SKM-1 treated with dmso at 0.1 percent for 144 hours (cell line): ENCODE measurements at regions not wholly inside any gene's neighbourhood (a gene's known extent, or its start where the extent isn't known, plus 50 kb on each side); places are given as distances from the start of the nearest gene placed in this dataset.
"Not testable (repeated sequence)": the region's sequence is repeated elsewhere in the genome, so short reads cannot be mapped to it uniquely, and the experiment has no call there.

Source experiments
- DNase-seq: peaks from one replicate; lab custom pipeline; 2025; ENCODE audit not compliant: unreplicated experiment; lab: John Stamatoyannopoulos, UW

GRCh38 chr11:87473174-87473573 is 435.4 kb downstream of the TMEM135 start:
- DNase-seq: no peak

- DNase-seq: no peak
Observed at GRCh38 chr11:87466223-87466622, 428.5 kb downstream of the TMEM135 start.

GRCh38 chr11:87465716-87466115 is 428.0 kb downstream of the TMEM135 start:
- DNase-seq: no peak

- DNase-seq: no peak
Observed at GRCh38 chr11:87463486-87464102, 425.9 kb downstream of the TMEM135 start.

GRCh38 chr11:87462171-87462570 is 424.4 kb downstream of the TMEM135 start:
- DNase-seq: no peak

- no peak for DNase-seq
Observed at GRCh38 chr11:87460842-87461637, 423.3 kb downstream of the TMEM135 start.

- DNase-seq: no peak
Observed at GRCh38 chr11:87460279-87460678, 422.5 kb downstream of the TMEM135 start.

GRCh38 chr11:87459351-87459750 is 421.6 kb downstream of the TMEM135 start:
- no peak for DNase-seq

GRCh38 chr11:87456499-87456898 is 418.8 kb downstream of the TMEM135 start:
- DNase-seq: no peak

- DNase-seq: no peak
Observed at GRCh38 chr11:87455180-87455579, 417.4 kb downstream of the TMEM135 start.

- no peak for DNase-seq
Observed at GRCh38 chr11:87454241-87454640, 416.5 kb downstream of the TMEM135 start.

GRCh38 chr11:87453531-87454089 is 415.9 kb downstream of the TMEM135 start:
- no peak for DNase-seq

- not testable (repeated sequence) for DNase-seq
Observed at GRCh38 chr11:87452025-87452424, 414.3 kb downstream of the TMEM135 start.

GRCh38 chr11:87451395-87451794 is 413.7 kb downstream of the TMEM135 start:
- DNase-seq: no peak

GRCh38 chr11:87447606-87448005 is 409.9 kb downstream of the TMEM135 start:
- no peak for DNase-seq

- no peak for DNase-seq
Observed at GRCh38 chr11:87444993-87445392, 407.3 kb downstream of the TMEM135 start.

GRCh38 chr11:87443707-87444106 is 406.0 kb downstream of the TMEM135 start:
- DNase-seq: no peak

GRCh38 chr11:87440076-87440770 is 402.5 kb downstream of the TMEM135 start:
- no peak for DNase-seq

GRCh38 chr11:87438416-87438815 is 400.7 kb downstream of the TMEM135 start:
- no peak for DNase-seq

- no peak for DNase-seq
Observed at GRCh38 chr11:87437844-87438223, 400.1 kb downstream of the TMEM135 start.

- DNase-seq: no peak
Observed at GRCh38 chr11:87437133-87437843, 399.6 kb downstream of the TMEM135 start.
